PC-3 (cell line): ENCODE measurements at regions not wholly inside any gene's neighbourhood (a gene's known extent, or its start where the extent isn't known, plus 50 kb on each side); places are given as distances from the start of the nearest gene placed in this dataset.

Experiments used
- ATAC-seq: fragments of 200-7000 bp; cut with Tn5 transposase; 2 replicates; pipeline ENCODE4 v1.9.1; 2020; ENCODE audit warnings: mild to moderate bottlenecking, moderate library complexity
- BruUV-seq: library from RNA; stranded (reverse); fragments of 400-500 nt; replicated peaks from 2 replicates; lab custom pipeline; 2021; lab: Mats Ljungman, UMichigan
- CTCF ChIA-PET: fragments of 300-600 bp; sonication (Branson Sonifier 250); formaldehyde crosslinking; loops from one replicate; lab custom pipeline; 2022; ENCODE audit warnings: antibody characterized with exemption; lab: Charles Lee
- POLR2A ChIA-PET: fragments of 300-600 bp; sonication (Branson Sonifier 250); formaldehyde crosslinking; loops from one replicate; lab custom pipeline; 2022; ENCODE audit warnings: antibody characterized with exemption; ENCODE audit not compliant: unreplicated experiment; lab: Charles Lee
- DNase-seq: peaks from one replicate; pipeline ENCODE4 v3.0.0-alpha.2; 2015
- H2AFZ ChIP-seq: fragments of 300-600 bp; sonication (generic); 2 replicates; pipeline ENCODE4 v1.6.0; 2016; ENCODE audit warnings: antibody characterized with exemption, low read length
- H3F3A ChIP-seq: fragments of 300-600 bp; sonication (generic); one replicate; pipeline ENCODE4 v1.6.0; 2017; ENCODE audit warnings: antibody characterized with exemption, low read length, control low read depth, mild to moderate bottlenecking; ENCODE audit not compliant: unreplicated experiment
- H3K27ac ChIP-seq: fragments of 300-600 bp; sonication (generic); 2 replicates; pipeline ENCODE4 v1.5.1; 2016; ENCODE audit warnings: mild to moderate bottlenecking, low read length
- H3K27me3 ChIP-seq: fragments of 300-600 bp; sonication (generic); 2 replicates; pipeline ENCODE4 v1.6.1; 2016; ENCODE audit warnings: low read length, mixed read lengths
- H3K36me3 ChIP-seq: fragments of 300-600 bp; sonication (generic); 2 replicates; pipeline ENCODE4 v1.6.1; 2016; ENCODE audit warnings: low read depth, mixed run types, low read length, mixed read lengths
- H3K4me1 ChIP-seq: fragments of 300-600 bp; sonication (generic); 2 replicates; pipeline ENCODE4 v1.5.1; 2016; ENCODE audit warnings: low read length; ENCODE audit not compliant: insufficient read depth
- H3K4me2 ChIP-seq: fragments of 300-600 bp; sonication (generic); 2 replicates; pipeline ENCODE4 v1.6.0; 2016; ENCODE audit warnings: low read length
- H3K4me3 ChIP-seq: fragments of 300-600 bp; sonication (generic); 2 replicates; pipeline ENCODE4 v1.5.1; 2016; ENCODE audit warnings: mild to moderate bottlenecking, low read length, mixed read lengths
- H3K79me2 ChIP-seq: fragments of 300-600 bp; sonication (generic); 2 replicates; pipeline ENCODE4 v1.6.1; 2017; ENCODE audit warnings: low read length, mixed read lengths
- H3K9ac ChIP-seq: fragments of 300-600 bp; sonication (generic); 2 replicates; pipeline ENCODE4 v1.6.0; 2016; ENCODE audit warnings: mild to moderate bottlenecking, low read length
- H3K9me2 ChIP-seq: fragments of 300-600 bp; sonication (generic); replicated peaks from 2 replicates; pipeline ENCODE4 v1.6.1; 2016; ENCODE audit warnings: mixed run types, low read length, mixed read lengths
- H3K9me3 ChIP-seq: fragments of 300-600 bp; sonication (generic); 2 replicates; pipeline ENCODE4 v1.6.1; 2016; ENCODE audit warnings: low read length, mixed read lengths
- H4K20me1 ChIP-seq: fragments of 300-600 bp; sonication (generic); 2 replicates; pipeline ENCODE4 v1.6.1; 2016; ENCODE audit warnings: low read length, mixed read lengths
- CTCF ChIP-seq: fragments of 300-600 bp; sonication (generic); conservative IDR thresholded peaks from 2 replicates; pipeline ENCODE4 v1.5.1; 2017; ENCODE audit warnings: antibody characterized with exemption, low read depth, mild to moderate bottlenecking, low read length
- EZH2 ChIP-seq: fragments of 300-600 bp; sonication (generic); IDR thresholded peaks from one replicate; pipeline ENCODE4 v1.6.1; 2017; ENCODE audit warnings: antibody characterized with exemption, mild to moderate bottlenecking, low read length; ENCODE audit not compliant: unreplicated experiment
- EZH2phosphoT487 ChIP-seq: fragments of 300-600 bp; sonication (generic); IDR thresholded peaks from 2 replicates; pipeline ENCODE4 v1.6.1; 2018; ENCODE audit warnings: mild to moderate bottlenecking, antibody characterized with exemption, low read length, borderline replicate concordance
- intact Hi-C: fragments of 100-400 bp; cut with micrococcal nuclease; formaldehyde crosslinking; loops from 2 replicates; pipeline ENCODE4 v1.9.0; 2023

GRCh38 chr1:199585392-199585791 lies 442.1 kb upstream of the NR5A2 start:
- Histone ChIP-seq H3K27ac (no peak overlapping the region), H2AFZ (no peak overlapping the region), H3K79me2 (no peaks in the 10 kb centered on the region), H4K20me1 (no peaks in the 10 kb centered on the region), H3K9ac (no peak overlapping the region), H3K4me2 (no peak overlapping the region), H3K9me3 (no peaks in the 10 kb centered on the region), H3F3A (no peaks in the 10 kb centered on the region), H3K4me1 (peaks cover 3% of the 10 kb centered on the region; the same call in 1 of the 2 replicates), H3K4me3 (no peak overlapping the region), H3K9me2 (no peaks in the 10 kb centered on the region), H3K36me3 (no peaks in the 10 kb centered on the region), H3K27me3 (no peaks in the 10 kb centered on the region)
- ChIA-PET CTCF (no interaction called here), POLR2A (no interaction called here)
- BruUV-seq, result no TSS peak
- DNase-seq (peak; percentile 59), ATAC-seq (peak; percentile 62)
- intact Hi-C loops, result no loop called here
- no peak for TF ChIP-seq EZH2
- TF ChIP-seq EZH2phosphoT487, result no peak
- no peak for TF ChIP-seq CTCF

GRCh38 chr1:199590708-199591107 lies 436.8 kb upstream of the NR5A2 start:
- Histone ChIP-seq H3F3A (no peaks in the 10 kb centered on the region), H3K27me3 (no peaks in the 10 kb centered on the region), H3K4me2 (no peak overlapping the region), H3K36me3 (no peaks in the 10 kb centered on the region), H3K9me2 (no peaks in the 10 kb centered on the region), H3K27ac (no peak overlapping the region), H3K4me1 (no peaks in the 10 kb centered on the region), H3K4me3 (no peak overlapping the region), H3K79me2 (no peaks in the 10 kb centered on the region), H2AFZ (no peak overlapping the region), H3K9ac (no peak overlapping the region), H3K9me3 (no peaks in the 10 kb centered on the region), H4K20me1 (no peaks in the 10 kb centered on the region)
- no peak for TF ChIP-seq EZH2
- no peak for TF ChIP-seq EZH2phosphoT487
- no peak for TF ChIP-seq CTCF
- CTCF ChIA-PET, result no interaction called here
- no peak for DNase-seq
- POLR2A ChIA-PET, result no interaction called here
- intact Hi-C loops, result no loop called here
- no TSS peak for BruUV-seq
- no peak for ATAC-seq

GRCh38 chr1:199591468-199591867 lies 436.0 kb upstream of the NR5A2 start:
- H3K36me3 ChIP-seq, result no peaks in the 10 kb centered on the region
- no peak for ATAC-seq
- H3K27ac ChIP-seq, result no peak overlapping the region
- no TSS peak for BruUV-seq
- no peak for TF ChIP-seq EZH2phosphoT487
- no peak for TF ChIP-seq EZH2
- TF ChIP-seq CTCF, result no peak
- H3K9me3 ChIP-seq, result no peaks in the 10 kb centered on the region
- H4K20me1 ChIP-seq, result no peaks in the 10 kb centered on the region
- no peaks in the 10 kb centered on the region for H3K9me2 ChIP-seq
- H3K9ac ChIP-seq, result no peak overlapping the region
- CTCF ChIA-PET, result no interaction called here
- no peak overlapping the region for H3K4me3 ChIP-seq
- H3K4me1 ChIP-seq, result no peaks in the 10 kb centered on the region
- no peaks in the 10 kb centered on the region for H3F3A ChIP-seq
- intact Hi-C loops, result no loop called here
- H3K79me2 ChIP-seq, result no peaks in the 10 kb centered on the region
- H3K4me2 ChIP-seq, result no peak overlapping the region
- H3K27me3 ChIP-seq, result no peaks in the 10 kb centered on the region
- no peak for DNase-seq
- H2AFZ ChIP-seq, result no peak overlapping the region
- POLR2A ChIA-PET, result no interaction called here
